NCI-H2107 (cell line): ENCODE measurements at regions not wholly inside any gene's neighbourhood (a gene's known extent, or its start where the extent isn't known, plus 50 kb on each side); places are given as distances from the start of the nearest gene placed in this dataset.

Experiments
- DNase-seq: peaks from one replicate; lab custom pipeline; 2025; lab: John Stamatoyannopoulos, UW

- no peak for DNase-seq
Observed at GRCh38 chr19:27750391-27751043, 1462.4 kb downstream of the UQCRFS1 start.

- no peak for DNase-seq
Observed at GRCh38 chr19:27748551-27749152, 1464.3 kb downstream of the UQCRFS1 start.

- DNase-seq, result no peak
Observed at GRCh38 chr19:27746691-27747380, 1466.1 kb downstream of the UQCRFS1 start.

- no peak for DNase-seq
Observed at GRCh38 chr19:27745978-27746542, 1466.9 kb downstream of the UQCRFS1 start.

- DNase-seq, result no peak
Observed at GRCh38 chr19:27744926-27745768, 1467.8 kb downstream of the UQCRFS1 start.

- DNase-seq, result no peak
Observed at GRCh38 chr19:27742041-27742440, 1470.9 kb downstream of the UQCRFS1 start.

GRCh38 chr19:27741236-27741635 is 1471.7 kb downstream of the UQCRFS1 start:
- DNase-seq, result no peak

GRCh38 chr19:27740396-27740795 is 1472.6 kb downstream of the UQCRFS1 start:
- DNase-seq, result no peak

- no peak for DNase-seq
Observed at GRCh38 chr19:27738569-27739193, 1474.3 kb downstream of the UQCRFS1 start.

- DNase-seq, result no peak
Observed at GRCh38 chr19:27736225-27736624, 1476.7 kb downstream of the UQCRFS1 start.

GRCh38 chr19:27735314-27735713 is 1477.6 kb downstream of the UQCRFS1 start:
- DNase-seq, result no peak

GRCh38 chr19:27734496-27735220 is 1478.3 kb downstream of the UQCRFS1 start:
- no peak for DNase-seq

- DNase-seq, result no peak
Observed at GRCh38 chr19:27733551-27734266, 1479.2 kb downstream of the UQCRFS1 start.

- no peak for DNase-seq
Observed at GRCh38 chr19:27729332-27729731, 1483.6 kb downstream of the UQCRFS1 start.

- DNase-seq, result no peak
Observed at GRCh38 chr19:27722625-27723024, 1490.3 kb downstream of the UQCRFS1 start.

- no peak for DNase-seq
Observed at GRCh38 chr19:27720155-27720554, 1492.8 kb downstream of the UQCRFS1 start.

- DNase-seq, result no peak
Observed at GRCh38 chr19:27719034-27719433, 1493.9 kb downstream of the UQCRFS1 start.

- no peak for DNase-seq
Observed at GRCh38 chr19:27718234-27718633, 1494.7 kb downstream of the UQCRFS1 start.

GRCh38 chr19:27717825-27718224 is 1495.1 kb downstream of the UQCRFS1 start:
- DNase-seq, result no peak

GRCh38 chr19:27716922-27717321 is 1496.0 kb downstream of the UQCRFS1 start:
- no peak for DNase-seq
